ENCODE measurements at regions not wholly inside any gene's neighbourhood (a gene's known extent, or its start where the extent isn't known, plus 50 kb on each side); places are given as distances from the start of the nearest gene placed in this dataset.
"Not testable (repeated sequence)": the region's sequence is repeated elsewhere in the genome, so short reads cannot be mapped to it uniquely, and the experiment has no call there.

- H3K9ac ChIP-seq (ENCODE audit: insufficient read length), result no peak overlapping the region
- no peak overlapping the region for H3K4me3 ChIP-seq
- DNase-seq (ENCODE audit: low read depth, low spot score), result no peak
- no peaks in the 10 kb centered on the region for H3K9me3 ChIP-seq (ENCODE audit: low read depth, low read length)
- no peak for TF ChIP-seq POLR2AphosphoS5 (IDR thresholded peaks at IDR 0.05; ENCODE audit: borderline replicate concordance, low read depth, low read length)
- TF ChIP-seq FOXP2 (optimal IDR thresholded peaks at IDR 0.05; ENCODE audit: control extremely low read depth, extremely low read length, insufficient read depth), result no peak
- TF ChIP-seq EZH2 (IDR thresholded peaks at IDR 0.05), result no peak
- no peaks in the 10 kb centered on the region for H3K36me3 ChIP-seq (ENCODE audit: insufficient read depth, low read length)
- no peak overlapping the region for H3K27ac ChIP-seq
Observed at GRCh38 chr12:46981622-46982021, 97.8 kb upstream of the PCED1B start.

GRCh38 chr12:46982629-46983392 is 96.6 kb upstream of the PCED1B start:
- TF ChIP-seq EZH2 (IDR thresholded peaks at IDR 0.05), result no peak
- no peak for TF ChIP-seq POLR2AphosphoS5 (IDR thresholded peaks at IDR 0.05; ENCODE audit: borderline replicate concordance, low read depth, low read length)
- TF ChIP-seq FOXP2 (optimal IDR thresholded peaks at IDR 0.05; ENCODE audit: control extremely low read depth, extremely low read length, insufficient read depth), result no peak
- H3K36me3 ChIP-seq (ENCODE audit: insufficient read depth, low read length), result no peaks in the 10 kb centered on the region
- no peak overlapping the region for H3K9ac ChIP-seq (ENCODE audit: insufficient read length)
- no peaks in the 10 kb centered on the region for H3K9me3 ChIP-seq (ENCODE audit: low read depth, low read length)
- no peak for DNase-seq (ENCODE audit: low read depth, low spot score)
- no peak overlapping the region for H3K4me3 ChIP-seq
- H3K27ac ChIP-seq, result no peak overlapping the region

- DNase-seq (ENCODE audit: low read depth, low spot score), result no peak
- Histone ChIP-seq H3K9me3 (ENCODE audit: low read depth, low read length) (no peaks in the 10 kb centered on the region), H3K4me3 (no peak overlapping the region), H3K36me3 (ENCODE audit: insufficient read depth, low read length) (no peaks in the 10 kb centered on the region), H3K9ac (ENCODE audit: insufficient read length) (no peak overlapping the region), H3K27ac (no peak overlapping the region; the same call in 1 of the 2 replicates)
- TF ChIP-seq EZH2 (IDR thresholded peaks at IDR 0.05), result no peak
- no peak for TF ChIP-seq FOXP2 (optimal IDR thresholded peaks at IDR 0.05; ENCODE audit: control extremely low read depth, extremely low read length, insufficient read depth)
- TF ChIP-seq POLR2AphosphoS5 (IDR thresholded peaks at IDR 0.05; ENCODE audit: borderline replicate concordance, low read depth, low read length), result no peak
Observed at GRCh38 chr12:46983393-46983793, 96.0 kb upstream of the PCED1B start.

- peak; percentile 63 for DNase-seq (ENCODE audit: low read depth, low spot score)
- Histone ChIP-seq H3K36me3 (ENCODE audit: insufficient read depth, low read length) (no peaks in the 10 kb centered on the region), H3K4me3 (peak overlapping the region; percentile 46), H3K9me3 (ENCODE audit: low read depth, low read length) (no peaks in the 10 kb centered on the region), H3K27ac (peak overlapping the region; percentile 32), H3K9ac (ENCODE audit: insufficient read length) (no peak overlapping the region)
- TF ChIP-seq FOXP2 (optimal IDR thresholded peaks at IDR 0.05; ENCODE audit: control extremely low read depth, extremely low read length, insufficient read depth) (no peak), EZH2 (IDR thresholded peaks at IDR 0.05) (no peak), POLR2AphosphoS5 (IDR thresholded peaks at IDR 0.05; ENCODE audit: borderline replicate concordance, low read depth, low read length) (no peak)
Observed at GRCh38 chr12:46983959-46984841, 95.2 kb upstream of the PCED1B start.

- TF ChIP-seq FOXP2 (optimal IDR thresholded peaks at IDR 0.05; ENCODE audit: control extremely low read depth, extremely low read length, insufficient read depth), result no peak
- no peak for TF ChIP-seq POLR2AphosphoS5 (IDR thresholded peaks at IDR 0.05; ENCODE audit: borderline replicate concordance, low read depth, low read length)
- no peak for TF ChIP-seq EZH2 (IDR thresholded peaks at IDR 0.05)
- no peak for DNase-seq (ENCODE audit: low read depth, low spot score)
- Histone ChIP-seq H3K9ac (ENCODE audit: insufficient read length) (no peak overlapping the region), H3K4me3 (no peak overlapping the region), H3K9me3 (ENCODE audit: low read depth, low read length) (no peaks in the 10 kb centered on the region), H3K36me3 (ENCODE audit: insufficient read depth, low read length) (no peaks in the 10 kb centered on the region), H3K27ac (no peak overlapping the region)
Observed at GRCh38 chr12:46985816-46986215, 93.6 kb upstream of the PCED1B start.

- H3K36me3 ChIP-seq (ENCODE audit: insufficient read depth, low read length); H3K9ac ChIP-seq (ENCODE audit: insufficient read length); H3K4me3 ChIP-seq; H3K9me3 ChIP-seq (ENCODE audit: low read depth, low read length); H3K27ac ChIP-seq; DNase-seq (ENCODE audit: low read depth, low spot score): not testable (repeated sequence)
Observed at GRCh38 chr12:46988122-46988521, 91.3 kb upstream of the PCED1B start.

- TF ChIP-seq POLR2AphosphoS5 (IDR thresholded peaks at IDR 0.05; ENCODE audit: borderline replicate concordance, low read depth, low read length), result no peak
- TF ChIP-seq FOXP2 (optimal IDR thresholded peaks at IDR 0.05; ENCODE audit: control extremely low read depth, extremely low read length, insufficient read depth), result no peak
- TF ChIP-seq EZH2 (IDR thresholded peaks at IDR 0.05), result no peak
- Histone ChIP-seq H3K9ac (ENCODE audit: insufficient read length) (no peak overlapping the region), H3K9me3 (ENCODE audit: low read depth, low read length) (no peaks in the 10 kb centered on the region), H3K4me3 (no peak overlapping the region), H3K27ac (no peak overlapping the region), H3K36me3 (ENCODE audit: insufficient read depth, low read length) (no peaks in the 10 kb centered on the region)
- DNase-seq (ENCODE audit: low read depth, low spot score), result no peak
Observed at GRCh38 chr12:46990211-46990610, 89.2 kb upstream of the PCED1B start.

GRCh38 chr12:46992051-46992450 is 87.4 kb upstream of the PCED1B start:
- H3K9me3 ChIP-seq (ENCODE audit: low read depth, low read length); H3K9ac ChIP-seq (ENCODE audit: insufficient read length); DNase-seq (ENCODE audit: low read depth, low spot score); H3K4me3 ChIP-seq; H3K27ac ChIP-seq; H3K36me3 ChIP-seq (ENCODE audit: insufficient read depth, low read length): not testable (repeated sequence)

Measured in SK-N-MC (cell line).